HG03066 (cell line): ENCODE measurements at regions not wholly inside any gene's neighbourhood (a gene's known extent, or its start where the extent isn't known, plus 50 kb on each side); places are given as distances from the start of the nearest gene placed in this dataset.

Experiments
- ATAC-seq: cut with Tn5 transposase; IDR thresholded peaks from one replicate; pipeline ENCODE4 v1.9.1; 2021; ENCODE audit warnings: low read depth; ENCODE audit not compliant: unreplicated experiment

- ATAC-seq = no peak
Observed at GRCh38 chrX:14476205-14476604, 53.1 kb upstream of the GLRA2 start.

- ATAC-seq = no peak
Observed at GRCh38 chrX:14449773-14450172, 79.6 kb upstream of the GLRA2 start.

DNA sequence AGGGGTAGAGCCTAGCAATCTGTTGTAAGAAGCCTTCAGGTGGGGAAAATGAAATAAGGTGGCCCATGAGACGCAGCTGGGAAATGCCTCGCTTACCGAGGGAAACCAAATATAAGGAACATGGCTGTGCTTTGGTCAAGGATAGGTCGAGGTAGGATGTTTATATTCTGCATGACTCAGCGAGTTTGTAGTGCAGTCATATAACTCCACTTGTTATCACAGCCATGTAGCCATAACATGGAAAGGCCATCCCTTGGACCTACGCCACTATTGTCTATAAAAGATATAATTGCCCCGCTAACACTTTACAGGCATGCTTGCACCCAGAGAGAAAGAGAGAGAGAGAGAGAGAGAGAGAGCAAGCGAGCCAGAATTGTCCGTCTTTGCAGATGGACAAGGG is 80.9 kb upstream of the GLRA2 start:
- ATAC-seq = no peak

DNA sequence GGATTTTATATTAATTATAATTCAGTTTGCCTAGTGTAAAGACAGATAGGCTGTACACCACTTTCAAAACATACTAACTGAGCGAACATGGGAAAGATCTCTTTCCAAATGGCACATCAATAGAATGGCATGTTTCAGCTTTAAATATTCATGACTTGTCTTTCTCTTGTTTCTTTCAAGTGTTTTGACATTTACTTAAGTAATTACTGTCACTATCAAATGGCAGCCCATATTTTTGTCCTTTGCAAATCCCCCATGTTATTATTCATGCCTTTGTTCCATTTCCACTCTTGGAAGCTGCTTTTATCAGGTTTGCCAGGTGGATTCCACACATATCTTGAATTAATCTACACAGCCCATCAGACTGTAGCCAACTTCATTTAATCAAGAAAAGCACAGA is 89.2 kb upstream of the GLRA2 start:
- no peak for ATAC-seq

- ATAC-seq = no peak
Observed at GRCh38 chrX:14427614-14428013, 101.7 kb upstream of the GLRA2 start.

DNA sequence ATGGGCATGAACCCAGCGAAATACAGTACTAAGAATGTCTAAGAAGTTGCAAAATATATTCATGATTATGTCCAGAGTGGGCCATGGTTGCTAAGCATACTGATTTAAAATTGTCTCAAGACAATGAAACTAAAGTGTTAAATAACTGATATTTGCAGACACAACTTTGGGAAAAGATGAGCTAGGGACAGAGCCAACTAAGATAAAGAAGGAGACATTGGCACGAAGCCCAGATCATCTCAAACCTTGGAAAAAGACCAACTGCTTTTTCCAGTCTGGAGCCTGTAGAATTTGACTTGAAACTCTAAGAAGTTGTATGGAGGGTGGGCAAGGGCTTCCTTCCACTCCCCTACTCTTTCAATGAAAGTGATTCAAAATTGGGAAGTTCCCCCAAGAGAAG is 108.5 kb upstream of the GLRA2 start:
- no peak for ATAC-seq

DNA sequence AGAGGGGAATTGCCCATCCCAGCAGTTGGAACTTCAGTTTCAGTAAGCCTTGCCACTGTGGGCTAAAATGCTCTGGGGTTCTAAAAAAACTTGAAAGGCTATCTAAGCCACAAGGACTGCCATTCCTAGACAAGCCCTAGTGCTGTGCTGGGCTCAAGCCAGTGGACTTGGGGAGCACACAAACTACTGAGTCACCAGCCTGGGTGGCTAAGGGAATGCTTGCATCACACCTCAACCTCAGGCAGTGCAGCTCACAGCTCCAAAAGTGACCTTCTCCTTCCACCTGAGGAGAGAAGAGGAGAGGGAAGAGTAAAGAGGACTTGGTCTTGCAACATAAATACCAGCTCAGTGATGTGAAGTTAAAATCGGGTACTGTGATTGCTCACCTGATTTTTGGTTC is 116.7 kb upstream of the GLRA2 start:
- ATAC-seq = no peak

DNA sequence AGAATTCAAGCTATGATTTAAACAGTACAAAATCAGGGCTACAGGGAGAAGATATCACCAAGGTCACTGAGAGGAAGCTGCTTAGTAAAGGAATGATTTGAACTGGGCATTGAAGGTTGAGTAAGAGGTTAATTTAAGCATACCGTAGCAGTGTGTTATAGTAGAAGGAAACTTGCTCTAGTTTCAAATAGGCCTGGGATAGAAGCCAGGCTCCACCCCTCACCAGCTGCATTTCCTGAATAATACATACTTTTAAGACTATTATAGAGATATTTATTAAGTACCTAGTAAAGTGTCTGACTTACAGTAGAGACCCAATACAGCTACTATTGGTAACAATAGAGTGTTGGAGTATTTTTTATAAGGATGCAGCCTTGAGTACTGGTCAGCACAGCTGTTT is 118.0 kb upstream of the GLRA2 start:
- ATAC-seq = no peak

DNA sequence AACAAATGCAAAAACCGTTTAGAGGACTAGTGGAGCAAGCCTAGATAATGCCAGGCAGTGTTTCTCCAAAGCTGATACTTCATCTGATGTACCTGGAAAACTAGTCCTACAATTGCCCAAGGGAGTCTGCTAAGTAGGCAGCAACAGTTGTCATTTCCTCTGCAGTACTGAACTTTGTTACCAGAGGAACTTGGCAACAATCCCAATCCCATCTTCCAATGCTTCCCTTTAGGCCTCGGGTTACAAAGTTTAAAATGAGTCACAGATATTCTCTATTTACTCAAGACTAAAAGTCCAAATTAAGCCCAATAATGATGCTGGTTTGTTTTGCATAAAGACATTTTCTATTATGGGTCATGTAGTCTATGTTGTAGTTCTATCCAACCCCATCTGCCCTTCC is 120.0 kb upstream of the GLRA2 start:
- no peak for ATAC-seq

GRCh38 chrX:14406225-14406624 is 123.1 kb upstream of the GLRA2 start:
- no peak for ATAC-seq

DNA sequence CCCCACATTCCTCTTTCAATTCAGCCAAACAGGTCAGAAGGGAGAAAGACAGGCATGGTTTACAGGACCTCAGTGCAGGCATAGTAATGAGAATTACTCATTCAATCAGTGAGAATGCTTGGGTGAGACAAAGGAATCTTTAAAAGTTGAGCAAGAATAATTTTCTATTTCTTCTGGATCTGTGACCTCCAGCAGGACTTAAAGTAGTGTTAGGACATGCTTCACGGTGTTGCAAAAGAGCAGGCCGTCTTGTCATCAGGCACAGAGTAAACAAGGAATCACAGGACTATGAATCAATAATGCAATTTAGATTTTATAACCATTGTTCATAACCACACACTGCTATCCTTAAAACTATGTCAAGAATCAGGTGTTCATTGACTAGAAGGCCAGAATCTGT is 130.6 kb upstream of the GLRA2 start:
- ATAC-seq = no peak

- ATAC-seq = no peak
Observed at GRCh38 chrX:14389682-14390081, 139.7 kb upstream of the GLRA2 start.

GRCh38 chrX:14386981-14387380 is 142.4 kb upstream of the GLRA2 start:
- no peak for ATAC-seq

GRCh38 chrX:14380044-14380443 is 149.3 kb upstream of the GLRA2 start:
- ATAC-seq = no peak

GRCh38 chrX:14377427-14377826 is 151.9 kb upstream of the GLRA2 start:
- ATAC-seq = no peak

DNA sequence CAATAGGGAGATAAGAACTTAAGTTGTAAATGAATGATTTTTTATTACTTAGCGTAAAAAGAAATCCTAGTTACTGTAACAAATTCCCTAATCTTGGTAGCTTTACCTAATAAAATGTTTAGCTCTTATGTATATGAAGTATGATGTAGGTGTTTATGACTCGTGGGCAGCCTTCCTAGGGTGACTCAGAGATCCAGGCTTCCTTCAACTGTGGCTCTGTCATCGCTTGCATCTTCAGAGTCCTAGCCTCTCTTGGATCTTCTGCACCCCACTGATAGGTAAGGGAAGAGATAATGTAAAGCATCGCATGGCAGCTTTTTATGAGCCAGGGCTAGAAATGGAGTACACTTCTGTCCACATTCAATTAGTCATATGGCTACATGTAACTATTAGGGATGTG is 165.6 kb upstream of the GLRA2 start:
- no peak for ATAC-seq

DNA sequence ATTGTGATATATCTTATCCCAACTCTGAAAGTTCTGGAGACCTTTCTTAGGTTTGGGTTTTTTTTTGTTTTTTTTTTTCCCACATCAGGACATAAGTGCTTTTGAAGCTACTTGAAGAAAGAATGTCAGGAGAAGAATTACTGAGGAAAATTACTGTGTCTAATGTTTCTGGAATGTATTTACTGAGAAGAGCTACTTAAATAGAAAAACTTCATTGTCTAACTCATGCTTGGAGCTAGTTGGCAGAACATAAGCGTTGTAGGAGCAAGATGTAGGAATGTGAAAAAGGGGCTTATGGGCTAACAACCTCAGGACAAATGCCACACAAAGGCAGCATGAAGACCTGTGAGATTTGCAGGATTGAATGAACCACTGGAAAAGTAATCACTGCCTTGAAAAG is 166.6 kb upstream of the GLRA2 start:
- ATAC-seq = no peak

DNA sequence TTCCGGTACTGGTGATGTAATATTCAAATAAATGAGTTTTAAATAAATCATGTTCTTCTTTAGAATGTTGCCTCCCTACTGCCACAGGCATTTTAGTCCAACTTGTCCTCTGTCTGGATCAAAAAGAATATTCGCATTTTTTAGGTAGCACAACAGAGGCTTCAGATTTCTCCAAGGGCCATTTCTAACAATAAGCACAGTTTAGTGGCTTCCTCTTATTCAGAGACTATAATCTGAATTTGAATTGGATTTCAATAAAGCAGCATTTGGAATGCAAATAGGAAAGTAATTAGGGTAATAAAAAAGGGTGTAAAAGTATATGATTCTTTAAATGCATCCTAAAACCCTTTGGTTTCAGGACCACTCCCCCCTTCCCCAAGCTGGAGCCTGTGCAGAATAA is 167.9 kb upstream of the GLRA2 start:
- ATAC-seq = no peak

- no peak for ATAC-seq
Observed at GRCh38 chrX:14359727-14360126, 169.6 kb upstream of the GLRA2 start.

- ATAC-seq = no peak
Observed at GRCh38 chrX:14359316-14359715, 170.0 kb upstream of the GLRA2 start.

DNA sequence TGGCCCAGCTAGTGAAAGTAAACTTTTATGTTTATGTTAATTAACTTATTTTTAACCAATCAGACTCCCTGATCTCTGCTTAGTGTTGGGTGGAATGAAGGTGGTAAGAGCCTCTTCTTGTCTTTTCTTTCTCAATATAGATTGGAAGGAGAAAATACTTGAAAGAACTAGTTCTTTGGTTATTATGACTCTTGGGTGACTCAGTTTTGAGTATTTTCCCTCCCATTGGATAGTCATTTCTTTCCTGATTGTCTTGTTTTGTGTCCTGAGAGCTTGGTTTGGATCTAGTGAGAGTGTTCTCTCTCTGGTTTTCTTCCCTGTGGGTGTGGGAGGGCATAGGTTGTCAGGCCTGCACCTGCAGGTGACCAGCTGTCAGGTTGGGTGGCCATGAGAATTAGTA is 172.0 kb upstream of the GLRA2 start:
- no peak for ATAC-seq

GRCh38 chrX:14356401-14356800 is 172.9 kb upstream of the GLRA2 start:
- ATAC-seq = no peak

DNA sequence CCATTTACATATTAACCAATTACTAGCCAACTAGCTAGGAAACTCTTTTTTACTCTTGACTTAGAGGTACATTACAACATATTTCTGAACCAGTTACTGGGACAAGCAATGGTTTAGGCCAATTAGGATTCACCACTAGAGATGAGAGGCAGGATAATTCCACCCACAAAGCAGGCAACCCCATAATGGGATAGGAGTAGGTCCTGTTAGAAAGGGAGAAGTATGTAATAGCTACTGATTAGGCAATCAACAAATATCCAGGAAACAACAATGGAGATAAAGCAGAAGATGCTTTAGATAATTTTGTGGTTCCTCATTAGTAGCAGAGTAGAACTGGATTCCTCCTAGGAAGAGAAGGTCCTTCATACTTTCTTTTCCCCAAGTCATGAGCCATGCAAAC is 173.8 kb upstream of the GLRA2 start:
- no peak for ATAC-seq

DNA sequence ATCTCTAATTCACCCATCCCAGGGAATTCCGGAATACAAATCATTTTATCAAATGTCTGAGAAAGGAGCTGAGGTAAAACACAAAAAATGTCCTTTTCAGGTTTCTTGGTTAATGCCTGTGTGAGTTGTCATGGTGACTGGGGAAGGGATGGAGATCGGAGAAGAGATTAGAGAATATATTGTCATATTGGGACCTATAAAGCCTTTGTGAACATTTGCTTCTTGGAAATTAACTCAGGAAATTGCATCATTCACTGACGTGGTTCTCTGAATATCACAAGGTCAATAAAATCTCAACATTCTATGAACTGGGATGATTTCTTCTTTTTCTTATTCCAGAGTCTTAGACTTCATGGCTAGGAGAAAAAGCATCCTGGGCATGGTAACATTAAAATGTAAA is 174.8 kb upstream of the GLRA2 start:
- no peak for ATAC-seq
